Anterior cingulate cortex (tissue), 58 donors: ENCODE measurements at regions not wholly inside any gene's neighbourhood (a gene's known extent, or its start where the extent isn't known, plus 50 kb on each side); places are given as distances from the start of the nearest gene placed in this dataset.

Experiments
- DNase-seq, 58 donors: peaks; one replicate each; lab custom pipeline; 2025; lab: John Stamatoyannopoulos, UW

GRCh38 chr2:123211181-123211580, 813.9 kb upstream of the CNTNAP5 start:
- no peak for DNase-seq

DNA sequence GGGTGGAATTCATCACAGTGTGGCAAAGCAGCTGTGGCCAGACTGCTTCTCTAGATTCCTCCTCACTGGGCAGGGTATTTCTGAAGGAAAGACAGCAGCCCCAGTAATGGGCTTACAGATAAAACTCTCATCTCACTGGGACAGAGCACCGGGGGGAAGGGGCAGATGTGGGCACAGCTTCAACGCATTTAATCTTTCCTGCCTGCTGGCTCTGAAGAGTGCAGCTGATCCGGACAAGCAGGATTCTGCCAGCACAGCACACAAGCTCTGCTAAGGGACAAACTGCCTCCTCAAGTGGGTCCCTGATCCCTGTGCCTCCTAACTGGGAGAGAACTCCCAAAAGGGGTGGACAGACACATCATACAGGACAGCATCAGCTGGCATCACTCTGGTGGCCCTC, 779.9 kb upstream of the CNTNAP5 start:
- DNase-seq, result no peak

DNA sequence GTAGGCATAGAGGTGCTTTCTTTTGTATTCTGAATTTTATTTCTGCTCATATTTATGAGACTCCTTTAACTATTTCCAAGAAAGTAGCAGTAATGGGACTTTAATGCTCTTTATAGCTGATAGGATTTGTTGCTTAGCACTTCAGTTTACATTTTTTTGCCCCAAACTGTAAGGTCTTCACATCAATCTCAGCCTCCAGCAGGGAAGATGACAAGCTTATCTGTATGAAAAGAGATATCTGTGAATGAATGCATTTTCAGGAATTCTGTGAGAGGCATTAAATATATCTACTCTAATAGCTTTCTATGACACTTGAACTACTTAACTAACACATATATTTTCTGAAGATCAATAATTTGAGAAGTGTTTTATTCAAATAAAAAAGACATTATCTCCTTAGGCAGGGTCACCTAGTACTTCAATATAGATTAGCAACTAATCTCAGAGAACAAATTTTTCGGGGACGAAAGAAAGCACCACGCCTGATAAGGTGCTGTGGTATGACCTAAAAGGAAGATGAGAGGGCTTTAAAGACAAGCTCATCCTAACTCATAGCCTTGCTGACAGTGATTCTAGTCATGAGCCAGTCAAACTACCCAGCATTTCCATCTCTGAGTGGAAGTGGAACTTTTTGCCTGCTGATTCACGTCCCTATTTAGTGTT, 766.1 kb upstream of the CNTNAP5 start:
- no peak for DNase-seq

DNA sequence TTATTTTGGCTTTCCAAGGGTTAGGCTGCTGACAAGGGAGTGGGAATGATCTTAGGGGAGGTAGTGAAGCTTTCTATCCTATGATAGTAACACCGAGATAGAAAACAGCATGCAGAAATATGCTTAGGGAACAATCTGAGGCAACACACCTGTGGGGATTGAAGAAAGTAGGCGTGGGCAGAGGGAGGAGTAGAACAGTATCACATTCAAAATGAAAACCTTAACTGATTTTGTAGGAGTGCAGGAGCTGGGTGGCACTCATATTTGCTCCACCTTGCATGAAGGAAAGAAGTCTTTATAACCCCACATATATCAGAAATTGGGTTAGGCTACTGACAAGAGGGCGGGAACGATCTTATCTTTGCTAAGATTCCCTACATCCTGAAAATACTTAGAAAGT, 762.2 kb upstream of the CNTNAP5 start:
- no peak for DNase-seq

DNA sequence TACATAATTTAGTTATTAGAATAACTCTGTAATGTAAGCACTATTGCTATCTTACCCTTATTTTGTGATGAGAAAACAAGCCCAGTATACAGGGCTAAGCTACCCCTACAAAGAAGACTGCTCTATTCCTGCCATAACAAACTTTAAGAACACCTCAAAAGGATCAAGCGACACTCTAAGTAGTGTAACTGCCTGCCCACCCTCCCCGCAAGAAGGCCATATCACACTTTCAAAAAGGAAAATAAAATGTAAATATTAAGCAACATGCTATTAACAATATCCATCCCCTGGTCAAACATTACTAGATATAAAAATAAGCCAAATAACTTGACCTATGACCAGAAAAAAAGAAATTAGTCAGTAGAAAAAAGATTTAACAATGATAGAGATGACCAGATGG, 741.7 kb upstream of the CNTNAP5 start:
- no peak for DNase-seq

GRCh38 chr2:123303731-123304130, 721.4 kb upstream of the CNTNAP5 start:
- DNase-seq, result no peak
